Loucy (cell line): ENCODE measurements at regions not wholly inside any gene's neighbourhood (a gene's known extent, or its start where the extent isn't known, plus 50 kb on each side); places are given as distances from the start of the nearest gene placed in this dataset.

ENCODE experiments used
- CTCF ChIP-seq: fragments of 200-600 bp; sonication (generic); conservative IDR thresholded peaks from 2 replicates; pipeline ENCODE4 v1.5.1; 2014; ENCODE audit warnings: mild to moderate bottlenecking, antibody characterized with exemption, low read length
- EZH2phosphoT487 ChIP-seq: fragments of 200-600 bp; IDR thresholded peaks from 2 replicates; pipeline ENCODE4 v1.6.1; 2018; ENCODE audit warnings: antibody characterized with exemption, mild to moderate bottlenecking, moderate library complexity, borderline replicate concordance

GRCh38 chr2:181805228-181806038, 86.1 kb upstream of the ITPRID2 start:
- TF ChIP-seq CTCF: no peak
- TF ChIP-seq EZH2phosphoT487: no peak
